Muscle of back (tissue), 3 donors: ENCODE measurements at regions not wholly inside any gene's neighbourhood (a gene's known extent, or its start where the extent isn't known, plus 50 kb on each side); places are given as distances from the start of the nearest gene placed in this dataset.
"Not testable (repeated sequence)": the region's sequence is repeated elsewhere in the genome, so short reads cannot be mapped to it uniquely, and the experiment has no call there.

Source experiments
- DNase-seq, 3 donors: peaks; one replicate each; pipeline versions ENCODE4 v3.0.0 to v3.0.0-alpha.2; 2013

- no peak for DNase-seq
Measured at GRCh38 chr2:72031346-72032110, 116.1 kb downstream of the CYP26B1 start.

- no peak for DNase-seq
Measured at GRCh38 chr2:72028996-72029395, 118.7 kb downstream of the CYP26B1 start.

DNA sequence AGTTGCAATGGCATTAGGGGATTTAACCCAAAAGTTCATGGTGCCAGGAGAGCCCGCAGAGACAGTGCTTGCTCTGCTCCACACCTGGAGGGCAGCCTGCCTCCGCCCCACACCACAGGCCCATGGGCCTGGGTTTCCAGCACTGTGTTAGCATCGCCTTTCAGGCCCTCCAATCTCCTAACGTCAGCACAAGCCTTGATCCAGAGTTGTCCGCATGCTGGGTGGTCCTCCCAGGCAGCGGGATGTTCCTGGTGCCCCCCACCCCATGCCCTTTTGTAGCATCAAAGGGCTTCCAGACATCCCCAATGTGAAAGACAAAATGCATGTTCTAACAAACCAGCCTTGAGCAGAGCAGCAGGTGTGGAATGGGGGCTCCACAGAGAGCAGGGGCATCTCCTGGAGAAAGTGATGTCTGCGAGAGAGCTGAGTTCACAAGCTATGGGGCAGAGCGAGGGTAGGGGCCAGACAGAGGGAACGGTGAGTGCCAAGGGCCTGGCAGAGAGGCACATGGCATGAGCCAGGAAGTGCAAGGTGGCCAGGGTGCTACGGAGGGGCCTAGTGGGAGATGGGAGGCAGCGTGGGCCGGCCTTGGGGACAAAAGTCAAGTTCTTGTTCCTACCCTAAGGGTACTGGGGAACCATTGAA lies 119.2 kb downstream of the CYP26B1 start:
- no peak for DNase-seq

DNA sequence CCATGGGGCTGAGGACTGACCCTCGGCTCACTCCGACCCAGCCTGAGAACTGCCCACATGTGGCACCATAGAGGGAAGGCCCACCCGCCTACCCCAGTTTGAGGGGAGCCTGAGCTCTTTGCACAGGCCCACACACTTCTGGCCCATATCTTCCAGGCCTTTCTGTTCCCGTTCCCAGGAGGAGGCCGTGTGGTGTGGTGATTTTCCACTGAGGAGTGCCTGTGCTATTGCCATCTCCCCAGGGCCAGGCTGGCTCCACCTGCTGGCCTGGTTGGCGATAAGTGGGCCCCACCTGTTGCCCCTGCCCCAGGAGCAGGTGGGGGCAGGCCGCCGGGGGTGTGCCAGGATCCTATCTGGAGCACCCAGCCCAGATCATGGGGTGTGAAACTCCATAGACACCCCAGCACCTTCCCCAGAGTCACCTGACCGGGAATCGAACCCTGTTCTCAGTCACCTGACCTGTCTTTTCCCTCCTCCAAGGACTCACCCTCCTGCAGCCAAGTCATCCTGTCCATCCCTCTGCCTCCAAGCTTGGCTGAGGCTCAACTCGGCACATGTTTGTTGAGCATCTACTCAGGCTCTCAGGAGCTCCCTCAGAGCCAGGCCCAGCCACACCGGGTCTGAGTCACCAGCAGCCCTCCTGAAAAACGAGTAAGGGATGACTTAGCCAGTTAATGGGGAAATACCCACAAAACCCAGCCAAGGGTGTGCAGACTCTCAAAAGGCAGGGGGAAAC lies 120.1 kb downstream of the CYP26B1 start:
- DNase-seq, result no peak

- no peak for DNase-seq
Measured at GRCh38 chr2:72026819-72027425, 120.7 kb downstream of the CYP26B1 start.

GRCh38 chr2:72024451-72025175 lies 123.0 kb downstream of the CYP26B1 start:
- DNase-seq, result no peak

- no peak for DNase-seq
Measured at GRCh38 chr2:72023678-72024390, 123.8 kb downstream of the CYP26B1 start.

GRCh38 chr2:72021371-72021770 lies 126.3 kb downstream of the CYP26B1 start:
- not testable (repeated sequence) for DNase-seq

DNA sequence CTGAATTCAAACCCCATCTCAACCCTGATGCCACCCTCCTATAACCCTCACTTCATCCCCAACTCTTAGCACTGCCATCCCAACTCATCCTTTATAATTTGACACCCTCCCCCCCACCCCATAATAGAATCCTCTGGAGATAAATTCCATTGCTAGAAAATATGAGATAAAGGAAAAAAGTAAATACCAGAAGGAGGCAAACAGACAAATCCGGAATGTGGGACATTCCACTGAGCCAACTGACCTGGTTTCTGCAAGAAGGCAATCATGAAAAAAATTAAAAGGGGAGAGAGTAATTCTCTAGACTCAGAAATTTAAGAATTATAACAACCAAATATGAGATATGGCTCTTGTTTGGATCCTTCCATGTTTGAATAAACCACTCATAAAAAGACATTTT lies 132.4 kb downstream of the CYP26B1 start:
- DNase-seq, result no peak

GRCh38 chr2:72014831-72015230 lies 132.8 kb downstream of the CYP26B1 start:
- DNase-seq, result no peak

- DNase-seq, result no peak
Measured at GRCh38 chr2:72013726-72014125, 133.9 kb downstream of the CYP26B1 start.

DNA sequence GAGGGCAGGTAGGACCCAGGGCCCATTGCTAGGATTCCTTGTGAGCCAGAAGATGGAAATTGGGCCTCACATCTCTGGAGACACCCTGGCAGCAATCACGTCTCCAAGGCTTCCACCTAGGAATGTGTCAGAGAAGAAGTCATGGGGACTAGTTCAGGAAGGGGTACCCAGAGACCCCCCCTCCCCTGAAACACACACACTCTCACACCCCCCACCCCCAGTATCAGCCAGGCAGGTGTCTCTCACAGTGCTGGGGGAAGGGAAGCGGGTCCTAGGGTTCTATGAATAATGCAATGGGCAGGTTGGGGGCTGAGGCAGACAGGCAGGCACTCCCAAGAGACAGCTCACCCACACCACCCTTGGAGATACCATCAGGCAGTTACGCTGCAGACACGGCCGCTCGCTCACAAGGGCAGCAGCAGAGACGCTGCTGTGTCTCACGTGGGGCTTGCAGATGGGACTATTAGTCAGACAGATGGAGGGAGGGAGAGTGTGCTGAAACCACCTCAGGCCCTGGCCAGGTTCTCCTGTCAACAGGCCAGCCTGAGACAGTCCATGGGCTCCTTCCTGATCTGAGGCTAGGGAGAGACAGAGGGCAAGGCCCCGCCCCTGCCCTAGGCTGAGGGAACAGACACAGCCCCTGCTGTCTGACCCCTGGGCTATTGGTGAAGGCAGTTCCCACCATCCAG lies 134.6 kb downstream of the CYP26B1 start:
- no peak for DNase-seq

GRCh38 chr2:72011791-72012190 lies 135.9 kb downstream of the CYP26B1 start:
- no peak for DNase-seq

GRCh38 chr2:72011370-72011689 lies 136.3 kb downstream of the CYP26B1 start:
- no peak for DNase-seq

DNA sequence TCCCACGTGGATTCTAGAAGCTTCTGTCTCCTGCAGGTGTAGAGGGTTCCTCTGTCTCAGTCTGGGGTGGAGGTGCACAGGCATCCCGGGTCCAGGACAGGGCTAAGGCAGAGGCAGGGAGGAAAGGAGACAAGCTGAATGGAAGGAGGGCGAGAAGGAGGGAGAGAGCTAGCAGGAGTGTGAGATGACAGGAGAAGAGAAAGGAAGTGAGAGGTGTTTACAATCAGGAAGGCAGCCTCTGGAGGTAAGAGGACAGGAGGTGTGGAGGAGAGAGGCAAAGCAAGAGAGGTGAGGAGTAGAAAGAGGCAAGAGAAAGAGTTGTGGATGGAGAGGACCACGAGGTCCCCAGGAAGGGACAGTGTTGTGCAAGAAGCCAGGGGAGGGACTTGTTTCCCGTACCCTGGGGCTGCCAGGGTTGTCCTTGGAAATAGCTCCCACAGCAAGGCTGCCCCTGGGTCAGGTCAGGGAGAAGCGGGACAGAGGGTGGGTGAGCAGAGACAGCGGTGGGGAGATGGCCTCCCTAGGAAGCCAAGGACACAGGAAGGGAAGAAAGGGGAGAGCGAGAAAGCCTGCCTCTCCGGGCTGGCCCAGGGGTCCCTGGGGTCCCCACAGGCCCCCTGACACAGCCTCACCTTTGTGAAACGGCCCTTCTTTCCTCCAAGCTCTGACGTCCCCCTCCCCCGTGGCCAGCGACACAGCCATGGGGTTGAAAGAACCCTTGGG lies 136.9 kb downstream of the CYP26B1 start:
- DNase-seq, result no peak

GRCh38 chr2:72008608-72009007 lies 139.1 kb downstream of the CYP26B1 start:
- no peak for DNase-seq

DNA sequence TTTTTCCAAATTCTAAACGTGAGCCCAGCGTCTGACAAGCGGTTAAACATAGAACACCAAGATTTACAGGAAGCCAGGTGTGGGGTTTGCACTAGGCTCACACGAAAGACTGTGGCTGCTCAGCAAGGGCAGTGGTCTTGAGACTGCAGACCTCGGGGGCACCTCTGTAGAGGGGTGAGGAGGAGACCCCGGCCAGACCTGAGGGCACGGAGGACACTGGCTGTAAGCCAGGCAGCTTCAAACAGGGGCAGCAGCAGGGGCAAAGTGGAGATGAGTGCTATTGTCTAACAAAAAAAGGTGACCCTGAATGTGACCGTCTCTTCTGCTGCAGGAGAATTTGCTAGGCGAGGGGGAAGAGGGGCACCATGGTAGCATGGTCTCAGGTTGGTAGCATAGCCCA lies 140.3 kb downstream of the CYP26B1 start:
- DNase-seq, result no peak

DNA sequence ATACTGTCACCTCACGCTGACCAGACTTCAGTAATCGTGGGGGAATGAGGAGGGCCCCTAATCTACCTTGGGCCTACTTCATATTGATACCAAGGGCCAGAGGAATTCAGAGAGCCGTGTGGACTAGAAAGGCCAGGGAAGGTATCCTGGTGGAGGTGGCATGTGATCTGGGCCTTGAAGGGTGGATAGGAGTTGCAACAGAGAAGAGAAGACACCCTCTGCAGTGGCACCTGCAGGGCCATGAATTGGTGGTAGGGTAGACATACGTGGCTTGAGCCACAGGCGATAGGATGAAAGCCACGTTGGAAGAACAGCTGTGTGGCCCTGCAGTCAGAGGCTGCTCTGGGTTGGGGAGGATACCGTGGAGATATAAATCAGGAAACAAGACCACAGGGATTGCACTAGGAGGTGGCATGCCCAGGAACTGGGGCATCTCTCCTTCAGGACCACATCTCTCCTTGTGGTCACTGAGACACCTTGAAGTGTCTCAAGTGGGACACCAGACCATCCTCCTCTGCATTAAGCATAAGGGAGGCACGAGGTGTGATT lies 141.4 kb downstream of the CYP26B1 start:
- no peak for DNase-seq

DNA sequence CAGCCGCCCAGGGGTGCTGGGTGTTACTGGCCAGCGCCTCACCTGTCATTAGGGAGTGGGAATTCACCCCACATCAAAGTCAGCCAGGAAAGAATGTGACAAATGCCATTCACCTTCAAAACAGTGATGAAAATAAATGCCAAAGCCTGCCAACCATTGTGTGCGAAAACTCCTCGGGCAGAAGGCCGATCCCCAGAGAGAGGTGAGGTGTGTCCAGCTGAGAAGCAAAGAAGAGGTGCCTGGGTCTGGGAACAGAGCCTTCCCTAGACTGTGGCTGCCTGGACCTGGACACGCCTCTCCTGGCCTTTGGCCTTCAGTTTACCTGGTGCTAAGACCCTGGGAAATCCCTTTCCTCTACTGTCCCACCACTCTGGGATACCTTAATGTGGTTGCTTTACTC lies 142.7 kb downstream of the CYP26B1 start:
- no peak for DNase-seq
